NCI-H1417 (cell line): ENCODE measurements at regions not wholly inside any gene's neighbourhood (a gene's known extent, or its start where the extent isn't known, plus 50 kb on each side); places are given as distances from the start of the nearest gene placed in this dataset.
"Not testable (repeated sequence)": the region's sequence is repeated elsewhere in the genome, so short reads cannot be mapped to it uniquely, and the experiment has no call there.

Experiments
- DNase-seq, 3 experiments: peaks; one replicate each; lab custom pipeline; 2025; lab: John Stamatoyannopoulos, UW

DNA sequence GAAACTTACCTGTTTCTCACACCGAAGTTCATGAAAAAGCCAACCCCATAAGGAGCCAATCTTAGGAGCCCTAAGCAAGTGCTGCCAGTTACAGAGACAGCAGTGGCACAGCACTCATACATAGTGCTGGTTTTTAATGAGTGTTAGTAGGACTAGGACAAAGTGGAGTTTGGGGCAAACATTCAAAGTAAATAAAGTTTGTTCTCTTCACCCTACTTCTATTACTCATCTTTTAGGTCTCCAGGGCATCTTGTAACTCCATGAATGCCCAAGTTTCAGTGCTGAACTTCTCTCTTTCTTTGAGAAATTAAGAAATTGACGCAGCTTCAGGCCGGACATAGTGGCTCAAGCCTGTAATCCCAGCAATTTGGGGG, 584.7 kb downstream of the EBF1 start:
- DNase-seq, result no peak

DNA sequence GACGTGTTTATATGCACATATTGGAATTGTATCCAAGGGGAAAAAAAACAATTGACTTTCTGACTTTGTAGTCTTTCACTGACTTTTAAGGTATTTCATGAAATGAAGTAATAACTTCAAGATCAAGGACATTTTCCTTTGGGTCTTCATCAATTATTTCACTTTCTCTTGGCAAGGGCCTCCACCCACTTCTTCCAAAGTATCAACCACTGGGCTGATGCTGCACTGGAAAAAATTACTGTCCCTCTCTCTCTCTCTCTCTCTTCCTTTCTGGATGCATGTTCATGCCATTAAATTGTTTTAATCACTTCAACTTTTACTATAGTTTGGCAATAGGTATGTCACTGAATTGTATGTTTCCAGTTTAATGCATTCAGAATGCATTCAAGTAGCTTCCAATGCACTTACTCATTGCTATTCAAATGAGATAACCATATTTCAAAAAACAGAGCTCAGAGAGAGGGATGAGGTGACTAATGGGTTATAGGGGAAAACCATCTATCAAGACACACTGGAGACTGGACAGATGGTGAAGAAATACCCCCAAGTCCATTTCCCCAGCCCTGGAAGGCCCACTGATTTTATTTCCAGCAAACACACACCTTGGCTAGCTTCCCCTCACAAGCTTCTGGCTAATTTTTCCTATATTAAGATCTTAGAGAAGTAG, 585.3 kb downstream of the EBF1 start:
- DNase-seq, result no peak

DNA sequence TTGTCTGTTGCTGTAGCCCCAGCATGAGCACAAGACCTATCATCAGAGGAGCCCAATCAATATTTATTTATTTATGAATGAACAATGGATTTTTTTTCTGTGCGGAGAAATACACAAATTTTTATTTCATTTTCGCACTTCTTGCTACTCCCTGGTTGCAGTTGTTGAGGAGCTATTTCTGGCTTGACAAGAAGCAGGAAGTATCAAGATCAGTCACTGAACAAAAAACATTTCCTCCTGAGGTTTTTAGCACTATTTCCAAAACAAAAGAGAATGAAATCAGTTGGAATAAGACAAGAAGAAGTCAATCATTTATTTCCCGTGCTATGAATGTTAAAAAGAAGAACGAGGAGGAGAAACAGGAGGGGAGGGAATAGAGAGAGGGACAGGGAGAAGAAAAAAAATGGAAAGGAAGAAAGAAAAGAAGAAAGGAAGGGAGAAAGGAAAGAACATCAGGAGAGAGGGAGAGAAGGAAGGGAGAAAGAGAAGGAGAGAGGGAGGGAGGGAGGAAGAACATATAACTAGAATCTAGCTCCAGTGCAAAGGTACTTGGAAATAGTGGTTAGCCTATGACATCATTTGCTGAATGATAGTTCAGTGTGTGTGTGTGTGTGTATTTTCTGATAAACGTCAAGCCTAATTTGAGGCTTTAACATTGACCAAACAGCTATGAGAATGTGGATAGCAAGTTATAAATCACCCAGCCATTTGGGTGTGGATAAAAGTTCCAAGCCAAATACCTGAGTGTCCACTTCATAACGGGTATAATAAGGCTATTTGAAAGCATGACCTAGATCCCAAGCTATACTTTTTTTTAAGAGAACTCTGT, 586.0 kb downstream of the EBF1 start:
- no peak for DNase-seq

DNA sequence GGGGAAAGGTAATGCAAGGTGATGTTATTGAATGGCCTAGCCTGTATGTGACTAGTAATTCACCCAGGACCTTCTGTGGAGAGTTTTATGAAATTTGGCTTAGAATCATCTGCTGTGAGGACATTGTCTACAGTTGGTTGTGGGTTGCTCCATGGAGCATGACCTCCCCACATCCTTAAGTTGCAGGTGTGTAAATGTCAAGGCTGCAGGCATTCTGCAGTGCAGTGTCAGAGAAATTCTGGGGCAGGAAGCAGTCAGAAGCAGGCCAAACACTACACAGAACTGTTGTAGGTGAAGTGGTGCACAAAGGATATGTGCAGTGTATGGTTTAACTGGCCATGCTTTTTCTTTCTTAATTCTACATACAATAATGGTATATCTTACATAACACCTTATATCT, 588.3 kb downstream of the EBF1 start:
- no peak for DNase-seq

DNA sequence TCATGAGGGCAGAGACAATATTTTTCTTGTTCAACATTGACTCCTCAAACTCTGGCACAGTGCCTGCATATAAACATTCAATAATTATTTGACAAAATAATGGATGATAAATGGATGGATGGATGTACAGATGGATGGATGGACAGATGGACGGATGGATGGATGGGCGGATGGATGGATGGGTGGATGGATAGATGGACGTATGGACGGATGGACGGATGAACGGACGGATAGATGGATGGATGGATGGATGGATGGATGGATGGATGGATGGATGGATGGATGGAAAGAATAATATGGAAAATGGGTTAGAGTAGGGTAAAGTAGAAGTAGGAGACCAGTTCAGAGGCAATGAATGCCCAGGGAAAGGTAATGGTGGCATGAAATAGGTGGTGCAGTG, 589.2 kb downstream of the EBF1 start:
- no peak for DNase-seq

DNA sequence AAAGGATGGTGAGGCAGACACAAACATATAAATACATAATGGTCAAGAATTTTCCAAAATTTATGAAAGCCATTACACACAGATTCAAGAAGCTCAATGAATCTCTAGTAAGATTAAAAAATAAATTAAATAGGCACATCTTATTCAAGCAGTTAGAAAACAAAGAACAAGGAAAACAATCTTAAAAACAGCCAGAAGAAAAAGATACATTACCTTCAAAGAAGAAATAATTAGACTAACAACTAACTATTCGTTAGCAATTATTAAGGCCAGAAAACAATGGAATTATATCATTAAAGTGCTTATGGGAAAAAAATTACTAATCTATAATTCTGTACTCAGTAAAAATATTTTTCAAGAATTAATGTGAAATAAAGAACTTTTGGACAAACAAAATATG, 593.1 kb downstream of the EBF1 start:
- DNase-seq, result no peak

DNA sequence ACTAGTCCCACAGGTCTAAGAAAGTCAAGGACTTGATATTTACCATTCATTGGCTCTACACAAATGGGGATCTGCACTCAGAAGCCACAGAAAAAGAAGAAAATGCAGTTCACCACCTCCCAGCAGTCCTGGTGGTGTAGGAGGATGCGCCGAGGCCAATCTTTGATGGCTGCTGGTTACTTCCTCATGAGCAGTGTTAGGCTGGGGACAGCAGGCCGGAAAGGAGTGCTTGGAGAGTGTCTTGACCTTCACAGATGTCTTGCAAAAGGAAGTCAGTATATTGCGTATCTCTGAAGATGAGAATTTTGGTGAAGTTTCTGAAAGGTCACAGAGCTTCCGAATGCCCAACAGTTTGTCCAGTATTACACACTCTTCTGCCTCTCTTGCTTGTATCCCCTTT, 597.0 kb downstream of the EBF1 start:
- no peak for DNase-seq

DNA sequence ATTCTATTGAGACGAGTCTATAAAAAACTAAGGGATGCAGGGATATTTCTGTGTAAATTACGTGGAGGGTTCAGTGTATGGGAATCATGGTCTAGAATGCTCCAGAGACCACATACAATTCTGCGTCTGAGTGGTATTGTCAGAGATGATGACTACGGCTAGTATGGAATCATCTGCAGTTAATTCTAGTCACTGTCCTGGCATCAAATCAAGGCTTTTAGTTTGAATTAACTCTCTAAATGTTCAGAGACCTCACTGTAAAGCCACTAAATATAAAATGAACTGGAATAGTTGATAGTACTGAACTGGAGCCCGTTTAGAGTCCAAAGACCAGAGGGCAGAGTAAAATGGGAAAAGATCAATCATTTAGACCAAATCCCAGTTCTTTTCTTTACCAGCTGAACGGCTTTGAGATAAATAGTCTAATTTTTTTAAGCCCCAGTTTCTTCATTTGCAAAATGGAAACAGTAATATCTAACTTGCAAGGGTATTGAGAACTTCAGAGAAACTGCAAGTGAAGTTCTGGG, 599.8 kb downstream of the EBF1 start:
- DNase-seq, result no peak

DNA sequence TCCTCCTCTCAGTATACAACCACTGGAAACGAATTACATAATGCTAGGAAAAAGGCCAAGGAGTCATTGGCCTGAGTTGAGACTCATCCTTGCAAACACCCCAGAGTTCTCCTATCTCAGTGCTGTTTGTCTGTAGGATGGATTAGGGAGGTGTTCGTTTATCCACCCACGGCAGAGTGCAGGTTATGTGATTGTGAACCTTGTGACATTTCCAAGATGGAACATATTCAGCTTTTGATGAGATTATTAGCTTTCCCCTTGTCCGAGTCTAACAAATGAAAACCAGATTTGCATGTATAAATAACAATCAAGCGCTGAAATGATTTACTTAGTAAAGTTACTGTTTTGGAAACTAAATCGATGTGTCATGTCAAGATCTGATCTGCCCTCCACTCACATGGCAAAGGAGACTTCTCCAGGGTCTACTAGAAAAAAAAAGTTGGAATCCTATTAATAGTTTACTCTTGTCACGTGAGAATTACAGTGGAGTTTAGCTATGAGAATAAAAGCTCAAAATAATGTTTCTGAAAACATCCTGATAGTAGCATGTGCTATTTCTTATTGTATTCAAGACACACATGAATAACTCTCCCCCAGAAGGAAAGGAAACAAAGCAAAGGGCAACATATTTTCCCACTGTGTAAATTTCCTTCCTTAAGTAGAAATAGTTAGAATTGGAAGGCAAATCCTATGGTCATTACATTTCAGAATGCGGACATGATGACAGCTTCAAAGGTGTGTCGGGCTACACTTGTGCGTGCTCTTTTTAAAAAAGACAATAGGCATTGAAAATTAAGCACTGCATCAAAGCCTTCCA, 600.4 kb downstream of the EBF1 start:
- no peak for DNase-seq

DNA sequence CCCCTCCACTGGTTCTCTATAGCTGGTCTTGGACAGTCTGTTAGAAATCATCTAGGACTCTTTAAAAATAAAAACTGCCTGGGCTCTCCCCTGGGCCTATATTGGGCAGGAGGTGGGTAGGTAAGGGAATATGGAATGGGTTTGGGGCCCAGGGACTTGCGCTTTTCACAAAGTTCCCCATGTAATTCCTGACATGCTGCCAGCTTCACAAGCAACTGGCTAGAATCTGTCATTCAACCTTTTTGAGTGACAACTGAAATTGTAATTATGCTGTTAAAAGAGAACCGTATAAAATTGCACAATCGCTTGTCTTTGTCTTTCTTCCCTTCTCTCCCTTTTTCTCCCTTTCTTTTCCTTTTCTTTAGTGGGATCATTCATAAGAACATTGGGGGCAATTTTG, 603.1 kb downstream of the EBF1 start:
- DNase-seq, result no peak

DNA sequence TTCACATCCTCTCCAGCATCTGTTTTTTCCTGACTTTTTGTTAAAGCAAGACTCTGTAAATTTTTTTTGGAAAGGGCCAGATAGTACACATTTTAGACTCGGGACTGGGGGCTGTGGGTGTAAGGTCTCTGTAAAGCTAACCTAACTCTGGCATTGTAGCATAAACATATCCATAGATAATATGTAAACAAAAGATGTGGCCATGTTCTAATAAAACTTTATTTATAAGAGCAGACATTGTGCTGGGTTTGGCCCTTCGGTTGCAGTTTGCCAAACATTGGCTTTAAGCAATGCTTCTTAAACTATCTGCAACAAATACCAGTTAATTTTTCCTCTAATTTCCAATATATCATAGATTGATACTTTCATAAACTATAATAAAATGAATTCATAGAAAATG, 605.2 kb downstream of the EBF1 start:
- no peak for DNase-seq

DNA sequence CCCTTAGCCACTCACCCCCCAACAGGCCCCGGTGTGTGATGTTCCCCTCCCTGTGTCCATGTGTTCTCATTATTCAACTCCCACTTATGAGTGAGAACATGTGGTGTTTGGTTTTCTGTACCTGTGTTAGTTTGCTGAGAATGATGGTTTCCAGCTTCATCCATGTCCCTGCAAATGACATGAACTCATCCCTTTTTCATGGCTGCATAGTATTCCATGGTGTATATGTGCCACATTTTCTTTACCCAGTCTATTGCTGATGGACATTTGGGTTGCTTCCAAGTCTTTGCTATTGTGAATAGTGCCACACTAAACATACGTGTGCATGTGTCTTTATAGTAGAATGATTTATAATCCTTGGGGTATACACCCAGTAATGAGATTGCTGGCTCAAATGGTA, 605.7 kb downstream of the EBF1 start:
- not testable (repeated sequence) for DNase-seq

DNA sequence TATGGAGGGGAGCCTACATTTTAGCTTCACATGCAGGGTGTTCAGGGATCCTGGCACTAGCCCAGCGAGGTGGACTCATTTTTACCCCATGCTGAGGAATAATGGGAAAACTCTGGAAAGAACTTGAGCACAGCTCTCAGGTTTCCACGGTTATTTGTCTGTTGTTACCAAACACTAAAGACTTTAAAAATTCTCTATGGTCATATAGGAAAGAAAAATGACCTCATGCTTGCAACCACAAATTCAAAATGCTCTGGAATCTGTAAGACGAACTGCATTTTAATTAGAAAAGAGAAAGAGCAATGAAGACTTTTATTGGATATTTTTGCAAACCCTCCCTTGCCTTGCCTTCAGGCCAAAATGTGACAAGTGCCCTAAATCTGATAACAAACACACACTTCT, 606.9 kb downstream of the EBF1 start:
- DNase-seq, result no peak

DNA sequence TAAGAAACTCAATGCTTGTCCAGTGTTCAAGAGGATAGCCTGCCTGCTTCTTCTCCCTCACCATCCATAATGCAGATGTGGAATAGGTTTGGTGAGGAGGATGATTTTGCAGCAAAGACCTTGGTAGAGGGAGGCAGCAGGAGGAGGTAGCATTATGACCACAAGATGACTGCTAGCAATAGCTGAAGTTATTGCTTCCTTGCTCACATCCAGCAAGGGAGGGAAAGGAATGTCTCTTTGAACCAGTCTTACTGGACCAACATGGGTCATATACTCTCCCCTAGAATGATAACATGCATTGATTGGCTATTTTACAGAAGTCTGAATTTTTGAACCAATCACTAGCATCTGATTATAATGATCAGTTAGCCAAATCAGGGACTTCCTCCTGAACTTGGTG, 607.6 kb downstream of the EBF1 start:
- DNase-seq, result no peak

DNA sequence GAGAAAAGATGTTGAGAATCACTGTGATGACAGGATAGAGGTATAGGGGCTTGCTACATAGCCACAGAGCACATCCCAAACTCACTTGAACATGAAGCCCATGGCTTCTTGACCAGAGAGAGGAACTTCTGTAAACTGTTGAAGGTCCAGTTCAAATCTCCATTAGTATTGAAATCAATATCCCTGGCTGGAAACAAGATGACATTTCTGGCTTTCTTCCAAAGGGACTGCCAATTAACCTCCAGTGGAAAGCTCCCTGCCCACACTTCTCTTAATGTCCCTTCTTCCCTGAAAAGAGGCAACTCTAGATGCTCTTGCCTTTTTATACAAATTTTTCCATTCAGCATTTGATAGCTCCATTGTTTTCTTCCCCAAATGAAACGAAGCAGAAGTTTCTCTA, 612.1 kb downstream of the EBF1 start:
- DNase-seq, result peak in 1 of 3 experiments; percentile 24

DNA sequence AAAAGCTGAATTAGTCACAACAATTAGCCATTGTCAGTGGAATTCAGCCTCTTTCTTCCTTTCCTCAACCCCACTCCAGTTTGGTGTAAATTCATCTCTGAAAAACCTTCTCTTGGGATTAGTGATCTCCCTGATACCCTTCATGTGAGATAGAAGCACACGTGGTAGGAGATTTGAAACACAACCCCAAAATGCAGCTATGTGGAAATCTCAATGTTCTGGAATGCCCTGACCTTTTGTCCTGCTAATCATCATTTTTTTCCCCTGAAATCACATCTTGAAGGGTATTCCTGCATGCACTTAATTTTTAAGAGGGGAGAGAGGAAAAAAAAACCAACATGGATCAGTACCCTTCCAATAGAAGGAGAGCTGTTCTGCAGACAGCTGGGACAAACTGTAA, 612.6 kb downstream of the EBF1 start:
- DNase-seq, result no peak

DNA sequence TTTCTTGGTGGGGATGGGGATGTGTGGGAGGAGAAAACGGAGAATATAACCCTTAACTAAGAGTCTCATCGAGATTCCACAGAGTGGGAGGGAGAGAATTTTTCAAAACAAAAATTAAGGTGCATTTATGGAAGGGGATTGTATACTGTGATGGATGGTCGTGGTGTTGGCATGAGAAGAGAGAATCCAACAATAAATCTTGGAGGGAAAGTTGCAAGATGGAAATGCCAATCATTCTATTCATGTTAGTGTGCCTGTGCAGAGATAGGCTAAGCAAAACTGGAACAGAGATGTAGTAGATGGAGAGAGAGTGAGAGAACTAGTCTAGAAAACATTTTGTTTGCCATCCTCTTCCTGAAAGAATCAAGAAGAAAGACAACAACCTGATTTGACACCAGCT, 613.1 kb downstream of the EBF1 start:
- DNase-seq, result no peak

DNA sequence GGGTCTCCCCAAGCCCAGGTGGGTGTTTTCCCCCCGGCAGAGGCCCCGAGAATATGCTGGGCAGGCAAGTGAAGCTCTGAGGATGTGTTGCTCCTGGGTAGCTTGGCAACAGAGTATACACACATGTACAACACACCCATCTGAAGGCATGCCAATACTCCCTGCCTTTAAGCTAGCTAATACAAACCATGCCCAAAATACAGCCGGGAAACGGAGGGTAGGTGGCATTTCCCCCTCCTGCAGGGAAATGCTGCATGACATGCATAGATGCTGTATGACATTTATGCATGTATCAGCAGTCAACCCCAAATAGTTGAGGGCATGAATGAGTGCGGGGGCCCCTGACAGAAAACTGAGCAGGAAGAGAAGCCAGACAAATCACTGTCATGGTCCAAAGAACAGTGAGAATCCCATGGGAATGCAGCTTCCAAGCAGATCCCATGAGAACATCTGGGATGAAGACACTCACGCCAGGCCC, 614.1 kb downstream of the EBF1 start:
- DNase-seq, result no peak

DNA sequence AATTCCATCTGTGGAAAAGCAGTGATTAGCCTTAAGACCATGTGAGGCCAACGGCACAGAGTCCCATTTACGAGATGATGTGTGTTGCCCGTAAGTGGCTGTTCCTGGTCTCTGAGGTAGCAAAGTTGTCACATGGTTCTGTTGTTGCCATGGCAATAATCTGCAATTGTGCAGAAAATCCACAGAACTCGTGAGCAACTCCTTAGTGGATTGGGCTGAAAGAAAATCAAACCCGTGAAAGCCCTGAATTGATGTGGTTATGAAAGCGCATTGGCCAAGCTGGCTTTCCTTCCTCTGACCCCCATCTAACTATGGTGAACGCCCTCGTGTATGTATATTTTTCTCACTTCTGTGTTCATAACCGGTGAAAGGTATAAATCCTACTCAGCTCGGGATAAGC, 614.7 kb downstream of the EBF1 start:
- no peak for DNase-seq

DNA sequence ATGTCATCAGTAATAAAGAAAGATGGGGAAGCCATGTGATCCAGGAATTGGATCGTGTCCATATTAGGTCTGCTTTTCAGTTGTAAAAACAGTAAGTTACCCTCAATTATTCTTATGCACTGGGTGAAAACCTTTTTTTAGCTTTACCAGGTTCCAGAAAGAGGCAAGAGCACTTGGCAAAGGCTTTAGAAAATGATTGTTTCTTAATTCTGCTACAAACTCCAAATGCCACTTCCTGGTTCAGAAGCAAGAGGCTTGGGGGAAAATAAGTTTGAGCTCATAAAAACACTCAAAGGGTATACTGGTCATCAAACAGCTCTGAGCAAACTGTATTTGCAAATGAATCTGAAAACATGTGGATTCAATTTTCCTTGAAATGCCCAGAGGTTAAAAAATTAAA, 615.6 kb downstream of the EBF1 start:
- no peak for DNase-seq

DNA sequence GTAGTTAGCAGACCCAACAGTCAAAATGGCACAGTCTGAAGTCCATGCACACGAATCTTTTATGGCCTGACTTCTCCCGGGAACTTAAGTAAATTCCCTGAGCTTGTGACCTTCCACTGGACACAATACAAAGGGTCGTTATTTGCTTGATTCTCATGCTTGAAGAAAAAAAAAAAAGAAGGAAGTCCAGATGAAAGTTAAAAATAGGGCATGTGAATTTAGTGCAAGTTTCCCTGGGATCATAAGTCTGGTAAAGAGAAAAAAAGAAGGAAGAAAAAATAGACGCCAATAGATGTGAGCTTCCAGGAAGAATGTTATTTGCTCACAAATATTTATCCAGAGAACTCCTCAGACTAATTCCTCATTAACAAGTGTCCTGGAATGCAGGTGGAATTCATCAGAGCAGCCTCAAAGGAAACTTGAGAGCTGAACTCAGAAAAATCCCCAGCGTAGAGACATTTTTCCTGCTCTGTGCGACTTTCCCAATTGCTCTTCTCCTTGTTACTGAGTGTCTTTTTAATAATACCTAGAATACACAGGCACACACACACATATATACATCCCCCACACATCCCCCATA, 616.3 kb downstream of the EBF1 start:
- DNase-seq, result no peak

DNA sequence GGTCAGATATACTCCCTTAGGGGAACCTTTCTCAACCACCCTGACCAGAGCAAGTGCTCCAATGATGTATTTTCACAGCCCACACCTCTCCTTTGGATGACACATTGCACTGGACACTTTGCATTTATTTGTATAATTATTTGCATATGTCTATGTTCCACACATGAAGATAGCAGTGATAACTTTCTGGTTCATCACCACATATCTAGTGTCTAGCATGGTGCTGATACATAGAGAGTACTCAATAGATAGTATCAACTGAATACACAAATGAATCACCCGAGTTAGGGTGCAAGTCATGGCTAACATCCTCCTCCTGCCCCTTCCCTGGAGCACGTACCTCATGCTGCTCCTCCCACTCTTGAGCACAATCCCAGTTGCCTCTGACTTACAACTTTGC, 617.6 kb downstream of the EBF1 start:
- DNase-seq, result no peak
